Left colon (tissue), 2 donors: ENCODE measurements at regions not wholly inside any gene's neighbourhood (a gene's known extent, or its start where the extent isn't known, plus 50 kb on each side); places are given as distances from the start of the nearest gene placed in this dataset.
A peak's percentile ranks its signal among the peaks of the same experiment; 100 is the strongest.

ENCODE experiments used
- ATAC-seq: fragments of 200-7000 bp; cut with Tn5 transposase; one replicate; pipeline ENCODE4 v1.9.1; 2020; ENCODE audit warnings: mild to moderate bottlenecking, moderate library complexity
- DNase-seq, 2 donors: peaks; one replicate each; pipeline ENCODE4 v3.0.0-alpha.2; 2020
- intact Hi-C, 2 donors: fragments of 100-400 bp; cut with DNase I in 1 of 2; cut with micrococcal nuclease in 1 of 2; formaldehyde crosslinking; loops; one replicate each; pipeline versions ENCODE4 v1.11.2 to v1.14.0; 2022; cut with DNase I, micrococcal nuclease
- donor health status: DM: no; HTN: no; CAD: no.
- donor health status: DM: yes; HTN: yes; CAD: no.

- intact Hi-C loops: no loop called here
- DNase-seq (no peak), ATAC-seq (no peak)
Measured at GRCh38 chr2:195606179-195606578, 50.8 kb upstream of the SLC39A10 start.

GRCh38 chr2:195604706-195605105 lies 52.3 kb upstream of the SLC39A10 start:
- ATAC-seq (no peak), DNase-seq (no peak)
- intact Hi-C loops: no loop called here

- intact Hi-C loops: no loop called here
Measured at GRCh38 chr2:195603998-195604397, 53.0 kb upstream of the SLC39A10 start.

DNA sequence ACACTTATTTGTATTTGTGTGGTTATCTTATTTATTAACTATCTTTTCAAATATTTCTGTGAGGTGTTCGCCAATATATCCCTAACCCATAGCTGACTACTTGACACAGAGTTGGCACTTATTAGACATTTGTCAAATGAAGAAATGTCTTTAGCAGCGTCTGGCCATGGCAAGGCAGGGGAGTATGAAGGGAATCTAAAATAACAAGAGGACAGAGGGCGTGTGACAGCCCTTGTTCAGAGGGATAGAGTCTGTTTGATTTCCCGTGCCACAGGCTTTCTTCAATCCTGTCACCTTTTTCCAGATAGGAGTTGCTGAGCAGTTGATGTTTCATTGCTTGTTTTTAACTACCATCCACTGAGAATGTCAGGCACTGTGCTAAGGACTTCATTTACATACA lies 53.6 kb upstream of the SLC39A10 start:
- intact Hi-C loops: no loop called here
- no peak for DNase-seq
- ATAC-seq: no peak

More at GRCh38 chr2:195603998-195604397, 53.0 kb upstream of the SLC39A10 start:
- ATAC-seq: no peak
- DNase-seq: no peak

GRCh38 chr2:195602687-195603086 lies 54.3 kb upstream of the SLC39A10 start:
- DNase-seq (no peak), ATAC-seq (peak; percentile 16)
- intact Hi-C loops: no loop called here

GRCh38 chr2:195601361-195601760 lies 55.7 kb upstream of the SLC39A10 start:
- DNase-seq: no peak
- intact Hi-C loops: no loop called here
- ATAC-seq: no peak

DNA sequence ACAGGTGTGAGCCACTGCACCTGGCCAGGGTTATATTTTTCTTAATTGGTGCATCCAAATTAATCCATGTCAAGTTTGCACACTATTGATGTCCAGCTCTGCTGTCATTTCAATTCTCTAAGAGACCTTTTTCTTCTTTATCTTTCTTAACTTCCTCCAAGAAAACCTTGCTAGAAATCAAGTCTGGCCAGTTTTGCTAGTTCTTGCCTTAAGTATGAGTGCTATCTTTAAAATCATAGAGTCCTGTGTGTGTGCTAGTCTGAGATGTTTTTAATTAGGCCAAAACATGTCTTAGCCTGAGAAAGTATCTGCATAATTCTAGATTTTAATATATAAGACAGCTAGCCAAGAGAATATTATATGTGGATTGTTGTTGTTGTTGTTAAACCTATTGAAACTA lies 56.2 kb upstream of the SLC39A10 start:
- DNase-seq (no peak), ATAC-seq (no peak)
- intact Hi-C loops: no loop called here

DNA sequence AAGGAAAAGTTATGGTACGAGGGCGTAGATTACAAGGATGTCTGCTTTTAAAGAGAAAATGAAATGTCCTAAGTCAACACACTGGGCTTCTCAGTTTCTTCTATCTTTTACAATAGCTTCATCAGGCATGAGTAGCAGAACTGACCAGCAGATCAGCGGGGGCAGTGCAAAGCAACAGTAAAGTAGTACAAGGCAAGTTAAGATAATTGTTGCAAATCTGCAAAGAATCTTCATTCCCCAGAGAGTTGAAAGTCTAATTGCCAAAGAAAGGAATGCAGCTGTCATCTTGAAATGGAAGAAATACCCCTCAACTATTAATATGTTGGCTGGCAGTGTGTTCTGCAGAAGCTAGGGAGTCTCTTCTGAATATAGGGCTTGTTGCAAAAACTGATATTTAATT lies 60.2 kb upstream of the SLC39A10 start:
- intact Hi-C loops: no loop called here
- ATAC-seq: no peak

GRCh38 chr2:195595825-195596224 lies 61.2 kb upstream of the SLC39A10 start:
- ATAC-seq (no peak), DNase-seq (no peak)
- intact Hi-C loops: no loop called here

More for the DNA sequence above, 60.2 kb upstream of the SLC39A10 start:
- DNase-seq: no peak

DNA sequence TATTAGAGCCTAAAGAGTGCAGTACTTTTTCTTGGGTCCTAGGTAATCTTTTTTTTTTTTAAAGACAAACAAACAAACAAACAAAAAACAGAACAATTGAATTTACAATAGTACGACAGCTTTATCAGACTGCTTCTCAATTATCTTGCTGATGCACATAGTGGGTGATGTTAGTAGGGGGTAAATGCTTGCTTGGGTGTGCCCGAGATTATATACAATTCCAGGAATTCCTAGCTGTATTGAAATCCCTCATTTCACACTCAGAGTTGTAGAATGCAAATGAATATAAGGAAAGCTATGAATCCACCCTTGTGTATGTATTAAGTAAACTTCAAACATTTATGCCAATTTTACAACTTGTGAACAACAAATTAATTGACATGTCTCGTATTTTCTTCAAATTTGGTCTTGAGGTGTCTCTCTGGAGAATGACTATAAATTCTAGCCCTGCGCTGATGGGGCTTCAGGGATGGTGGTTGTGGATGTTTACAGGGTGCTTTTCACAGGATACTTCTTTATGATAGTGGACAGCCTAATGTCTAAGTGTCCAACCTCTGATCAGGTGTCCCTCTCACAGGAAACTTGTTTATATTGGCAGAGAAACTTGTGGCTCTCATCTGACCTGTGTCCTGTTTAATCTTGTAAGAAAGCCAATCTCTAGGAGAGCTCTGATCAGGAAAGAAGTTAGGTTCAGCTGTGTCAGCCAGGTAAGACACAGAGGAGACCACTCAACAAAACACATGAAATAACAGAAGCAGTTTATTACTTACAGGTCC lies 61.9 kb upstream of the SLC39A10 start:
- intact Hi-C loops: no loop called here
- ATAC-seq (no peak), DNase-seq (no peak)

- ATAC-seq (no peak), DNase-seq (no peak)
- intact Hi-C loops: no loop called here
Measured at GRCh38 chr2:195594248-195594647, 62.8 kb upstream of the SLC39A10 start.

DNA sequence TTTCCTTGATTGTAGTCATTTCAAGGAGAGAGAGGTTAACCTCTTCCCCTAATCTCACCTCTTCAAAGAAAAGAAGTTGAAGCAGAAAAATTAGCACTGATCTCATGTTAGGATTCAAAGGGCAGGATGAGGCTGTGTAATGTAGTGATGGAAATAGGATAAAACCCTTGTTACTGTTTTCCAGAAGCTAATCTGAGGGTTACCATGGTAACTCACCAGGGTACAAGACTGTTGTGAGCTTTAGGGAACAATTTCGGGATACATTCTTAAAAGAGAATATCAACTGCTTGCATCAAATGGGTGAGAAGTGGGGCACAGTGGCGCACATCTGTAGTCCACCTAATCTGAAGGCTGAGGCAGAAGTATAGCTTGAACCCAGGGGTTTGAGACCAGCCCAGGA lies 64.9 kb upstream of the SLC39A10 start:
- intact Hi-C loops: no loop called here
- DNase-seq: no peak

GRCh38 chr2:195590861-195591205 lies 66.2 kb upstream of the SLC39A10 start:
- DNase-seq (peak in 1 of 2 donors; percentile 42), ATAC-seq (peak; percentile 89)
- intact Hi-C loops: no loop called here

More for the DNA sequence above, 64.9 kb upstream of the SLC39A10 start:
- no peak for ATAC-seq

GRCh38 chr2:195590199-195590860 lies 66.7 kb upstream of the SLC39A10 start:
- intact Hi-C loops: no loop called here
- peak; percentile 6 for ATAC-seq
- DNase-seq: no peak

GRCh38 chr2:195587966-195588365 lies 69.1 kb upstream of the SLC39A10 start:
- ATAC-seq (no peak), DNase-seq (no peak)
- intact Hi-C loops: no loop called here

DNA sequence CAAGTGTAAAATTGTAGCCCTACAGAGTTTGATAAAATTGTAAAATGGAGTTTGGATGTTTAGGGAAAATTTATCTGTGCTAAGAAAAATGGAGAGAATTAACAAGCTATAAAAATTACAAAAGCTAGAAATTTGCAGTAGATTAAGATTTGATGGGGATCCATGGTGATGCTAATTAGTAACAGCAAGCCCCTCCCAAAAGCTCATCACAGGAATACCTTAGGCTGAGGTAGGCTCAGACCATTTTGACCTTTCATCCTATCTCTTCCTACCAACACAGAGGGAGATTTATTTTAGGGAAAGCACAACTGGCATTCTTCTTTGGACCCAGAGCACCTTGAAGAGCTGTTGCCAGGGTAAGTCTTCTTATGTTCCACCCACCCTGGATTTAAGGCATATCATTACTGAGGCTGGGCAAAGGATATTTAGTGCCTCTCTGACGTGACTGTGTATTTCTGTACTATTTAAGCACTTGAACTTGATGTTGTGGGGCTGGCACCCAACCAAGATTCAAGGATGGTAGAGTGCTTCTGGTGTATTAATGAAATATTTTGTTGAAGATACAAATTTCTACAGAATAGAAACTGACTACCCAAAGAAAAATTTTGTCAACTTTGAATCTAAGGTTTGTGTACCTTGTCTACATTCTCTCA lies 70.8 kb upstream of the SLC39A10 start:
- intact Hi-C loops: no loop called here
- no peak for DNase-seq
- ATAC-seq: no peak

DNA sequence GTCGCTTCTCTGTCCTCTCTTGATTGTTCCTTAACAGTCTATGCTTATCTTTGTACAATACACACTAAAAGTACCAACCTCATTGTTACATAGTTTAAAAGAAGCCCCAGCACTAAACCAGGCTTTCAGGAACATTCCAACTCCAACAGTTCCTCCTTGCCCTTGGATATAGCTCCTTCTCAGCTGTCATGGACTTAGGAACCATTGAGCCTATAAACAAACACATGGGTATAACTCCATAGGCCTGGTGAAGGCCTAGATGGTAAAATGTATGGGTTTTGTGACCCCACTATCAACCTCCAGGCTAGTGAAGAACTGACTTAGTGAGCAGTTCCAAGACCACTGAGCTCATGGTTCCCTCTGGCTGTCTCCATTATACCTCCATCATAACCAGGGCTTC lies 74.8 kb upstream of the SLC39A10 start:
- intact Hi-C loops: no loop called here
- DNase-seq: no peak
- ATAC-seq: peak; percentile 55

DNA sequence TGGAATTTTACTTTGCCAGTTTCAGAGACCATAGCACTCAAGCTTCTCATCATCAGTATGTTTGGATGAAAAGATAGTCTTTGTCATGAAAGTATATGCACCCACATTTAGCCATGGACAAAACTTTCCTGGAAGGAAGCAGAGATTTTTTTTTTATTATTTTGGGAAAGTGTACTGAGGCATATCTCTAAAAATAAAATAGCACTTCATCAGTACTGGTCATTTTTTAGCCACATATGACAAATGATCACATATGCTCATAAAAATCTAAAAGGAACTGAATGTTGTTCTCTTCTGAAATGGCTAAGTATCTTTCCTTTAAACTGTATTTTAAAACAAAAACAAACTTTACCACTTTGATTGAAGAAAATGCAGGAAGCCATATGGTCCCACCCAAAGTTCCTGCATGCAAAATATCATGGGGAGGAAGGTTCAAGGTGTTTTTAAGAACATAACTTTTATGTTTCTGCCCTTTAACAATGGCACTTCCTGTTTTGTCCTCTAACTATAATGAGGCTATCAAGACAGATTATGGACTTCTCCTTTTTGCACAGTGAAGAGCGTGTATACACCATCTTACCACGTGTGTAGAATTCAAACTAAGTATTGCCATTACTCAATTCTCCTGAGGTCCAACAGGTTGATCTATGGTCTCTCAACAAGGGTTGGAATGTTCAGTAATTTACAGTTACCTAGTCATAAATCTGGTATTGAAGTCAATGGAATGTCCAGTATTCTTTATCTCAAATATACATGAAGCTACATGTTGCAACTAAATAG lies 77.1 kb upstream of the SLC39A10 start:
- ATAC-seq: peak; percentile 87
- no peak for DNase-seq
- intact Hi-C loops: loop anchor here in 1 of 2 donors (10.0 kb wide), 1 partner anchor 85 kb away; no protein-coding TSS in a partner anchor

DNA sequence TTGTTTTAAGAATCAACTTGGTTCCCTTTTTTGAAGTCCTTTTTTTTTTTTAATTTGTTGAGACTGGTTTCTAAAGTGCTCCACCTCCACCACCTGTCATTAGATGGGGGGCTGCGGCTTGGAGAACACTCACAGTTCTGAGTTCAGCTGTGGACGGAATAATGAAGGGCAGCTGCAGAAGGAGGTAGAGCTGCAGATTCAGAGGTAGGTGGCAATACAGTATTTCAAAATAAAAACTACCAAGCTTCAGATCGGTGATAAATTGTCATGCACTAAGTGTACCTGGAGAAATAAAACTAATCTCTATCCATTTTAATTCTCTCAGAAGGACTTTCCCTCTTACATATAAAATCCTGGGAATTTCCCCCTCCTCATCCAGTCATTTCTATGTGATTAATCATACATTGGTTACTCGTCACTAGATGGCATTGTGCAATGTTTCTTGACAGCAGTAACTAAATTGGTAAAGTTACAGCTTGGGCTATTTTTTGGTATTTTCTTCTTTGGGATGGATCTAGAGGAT lies 81.1 kb upstream of the SLC39A10 start:
- no peak for DNase-seq
- ATAC-seq: peak; percentile 52
- intact Hi-C loops: loop anchor here in 1 of 2 donors (10.0 kb wide), 1 partner anchor 89 kb away; no protein-coding TSS in a partner anchor
